Panc1 (cell line): ENCODE measurements at regions not wholly inside any gene's neighbourhood (a gene's known extent, or its start where the extent isn't known, plus 50 kb on each side); places are given as distances from the start of the nearest gene placed in this dataset.

Experiments used
- ATAC-seq: fragments of 200-7000 bp; cut with Tn5 transposase; 2 replicates; pipeline ENCODE4 v1.9.1; 2020; ENCODE audit warnings: mild to moderate bottlenecking, moderate library complexity
- BruUV-seq: library from RNA; stranded (reverse); fragments of 400-500 nt; replicated peaks from 2 replicates; lab custom pipeline; 2021; lab: Mats Ljungman, UMichigan
- CTCF ChIA-PET: fragments of 300-600 bp; sonication (Branson Sonifier 250); formaldehyde crosslinking; loops from one replicate; lab custom pipeline; 2022; ENCODE audit warnings: antibody characterized with exemption; lab: Charles Lee
- POLR2A ChIA-PET: fragments of 300-600 bp; sonication (Branson Sonifier 250); formaldehyde crosslinking; loops from one replicate; lab custom pipeline; 2022; ENCODE audit warnings: antibody characterized with exemption; lab: Charles Lee
- DNase-seq: peaks from one replicate; pipeline ENCODE4 v3.0.0-alpha.2; 2010; ENCODE audit warnings: low read depth, low spot score
- H3K27ac ChIP-seq: 2 replicates; pipeline ENCODE4 v1.5.1; 2011; ENCODE audit warnings: mild to moderate bottlenecking, low read length, inconsistent platforms
- H3K27me3 ChIP-seq: fragments of 200-500 bp; sonication (Bioruptor generic); 2 replicates; pipeline ENCODE4 v1.6.0; 2014; ENCODE audit warnings: low read length, inconsistent platforms; ENCODE audit not compliant: control insufficient read depth, insufficient read depth
- H3K36me3 ChIP-seq: fragments of 200-500 bp; sonication (Bioruptor generic); 2 replicates; pipeline ENCODE4 v1.5.1; 2014; ENCODE audit warnings: inconsistent platforms, mild to moderate bottlenecking, low read length, moderate library complexity; ENCODE audit not compliant: control insufficient read depth, insufficient read depth
- H3K4me1 ChIP-seq: 2 replicates; pipeline ENCODE4 v1.5.1; 2011; ENCODE audit warnings: inconsistent platforms, mild to moderate bottlenecking, low read length, moderate library complexity; ENCODE audit not compliant: control insufficient read depth, insufficient read depth
- H3K4me3 ChIP-seq, 2 experiments: 2 replicates each; pipeline ENCODE4 v1.5.1; 2011 to 2012; ENCODE audit warnings: low read depth in 2 of 2, low read length in 2 of 2, mild to moderate bottlenecking in 2 of 2, inconsistent platforms in 1 of 2, moderate library complexity in 1 of 2
- H3K9me3 ChIP-seq: fragments of 200-500 bp; sonication (Bioruptor generic); 2 replicates; pipeline ENCODE4 v1.5.1; 2014; ENCODE audit warnings: low read depth, mild to moderate bottlenecking, inconsistent platforms, low read length, moderate library complexity; ENCODE audit not compliant: control insufficient read depth, insufficient read depth
- CTCF ChIP-seq: fragments of 450-650 bp; IDR thresholded peaks from 2 replicates; pipeline ENCODE4 v1.5.1; 2017; ENCODE audit warnings: mild to moderate bottlenecking
- POLR2AphosphoS5 ChIP-seq: IDR thresholded peaks from 2 replicates; pipeline ENCODE4 v1.6.1; 2012; ENCODE audit warnings: mild to moderate bottlenecking, low read depth, low read length, moderate library complexity
- REST ChIP-seq, 2 experiments: IDR thresholded peaks; 2 replicates each; pipeline ENCODE4 v1.6.1; 2011 to 2012; ENCODE audit warnings: low read depth in 2 of 2, control low read depth in 1 of 2, low read length in 1 of 2, mild to moderate bottlenecking in 1 of 2, moderate library complexity in 1 of 2; ENCODE audit not compliant: insufficient read depth in 1 of 2
- SIN3A ChIP-seq: IDR thresholded peaks from 2 replicates; pipeline ENCODE4 v1.6.1; 2012; ENCODE audit warnings: low read depth, mild to moderate bottlenecking, low read length, moderate library complexity, borderline replicate concordance; ENCODE audit not compliant: insufficient read depth
- TCF7L2 ChIP-seq: IDR thresholded peaks from 2 replicates; pipeline ENCODE4 v1.6.1; 2011; ENCODE audit warnings: mild to moderate bottlenecking, low read depth, low read length, inconsistent platforms
- in situ Hi-C: cut with HindIII; loops from 2 replicates; pipeline ENCODE4 v1.10.0; 2016; ENCODE audit warnings: low sequenced_read_pairs, low pct_unique_long_range_greater_than_20kb
- intact Hi-C: fragments of 100-400 bp; cut with micrococcal nuclease; formaldehyde crosslinking; loops from one replicate; pipeline ENCODE4 v1.10.0; 2022; ENCODE audit not compliant: unreplicated experiment

GRCh38 chr15:85314146-85314545, 66.3 kb upstream of the AKAP13 start:
- Histone ChIP-seq H3K27ac (no peak overlapping the region), H3K4me3 (no peak overlapping the region), H3K9me3 (no peaks in the 10 kb centered on the region), H3K36me3 (no peaks in the 10 kb centered on the region), H3K27me3 (no peaks in the 10 kb centered on the region), H3K4me1 (no peaks in the 10 kb centered on the region)
- ChIA-PET POLR2A (no interaction called here), CTCF (no interaction called here)
- intact Hi-C loops (no loop called here), in situ Hi-C loops (no loop called here)
- DNase-seq (no peak), ATAC-seq (no peak)
- BruUV-seq: no TSS peak
- TF ChIP-seq REST (IDR thresholded peaks at IDR 0.05; ENCODE audit: insufficient read depth in 1 of 2, low read depth in 2 of 2, low read length in 1 of 2) (no peak), TCF7L2 (no peak), POLR2AphosphoS5 (no peak), CTCF (no peak), SIN3A (no peak)

GRCh38 chr15:85314633-85315032, 65.8 kb upstream of the AKAP13 start:
- H3K4me1 ChIP-seq: no peaks in the 10 kb centered on the region
- no peak overlapping the region for H3K4me3 ChIP-seq
- ChIA-PET POLR2A (no interaction called here), CTCF (no interaction called here)
- no peak for DNase-seq
- in situ Hi-C loops (no loop called here), intact Hi-C loops (no loop called here)
- no peaks in the 10 kb centered on the region for H3K27me3 ChIP-seq
- H3K9me3 ChIP-seq: no peaks in the 10 kb centered on the region
- no peak overlapping the region for H3K27ac ChIP-seq
- TF ChIP-seq REST (IDR thresholded peaks at IDR 0.05; ENCODE audit: insufficient read depth in 1 of 2, low read depth in 2 of 2, low read length in 1 of 2) (no peak), POLR2AphosphoS5 (no peak), CTCF (no peak), SIN3A (no peak), TCF7L2 (no peak)
- no peak for ATAC-seq
- H3K36me3 ChIP-seq: no peaks in the 10 kb centered on the region
- no TSS peak for BruUV-seq
